Stimulated activated CD8-positive, alpha-beta memory T cell treated with anti-CD3 and anti-CD28 coated beads, Interleukin-4, amount 100 ng/mL, for 4 hours (primary cell): ENCODE measurements at regions not wholly inside any gene's neighbourhood (a gene's known extent, or its start where the extent isn't known, plus 50 kb on each side); places are given as distances from the start of the nearest gene placed in this dataset.

Source experiments
- DNase-seq, 2 donors: peaks; one replicate each; pipeline ENCODE4 v3.0.0-alpha.2; 2020; ENCODE audit warnings: low read depth in 2 of 2, low spot score in 1 of 2

DNA sequence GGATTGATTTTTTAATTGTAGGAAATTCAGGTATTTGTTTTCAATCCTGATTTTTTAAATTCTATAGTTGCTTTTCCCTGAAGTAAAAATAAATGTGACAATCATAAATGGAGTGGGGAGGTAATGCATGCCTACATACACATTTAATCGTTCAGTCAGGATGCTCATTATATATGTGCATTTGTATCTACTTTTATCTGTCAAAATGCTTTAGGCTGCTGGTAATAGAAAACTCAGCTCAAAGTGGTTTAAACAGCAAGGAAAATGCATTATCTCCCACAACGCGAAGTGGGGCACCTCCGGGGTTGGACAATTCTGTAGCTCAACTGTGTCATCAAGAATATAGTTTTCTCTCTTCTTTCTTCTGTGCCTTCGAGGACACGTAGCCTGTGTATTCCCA lies 116.4 kb upstream of the SASH1 start:
- DNase-seq = no peak

DNA sequence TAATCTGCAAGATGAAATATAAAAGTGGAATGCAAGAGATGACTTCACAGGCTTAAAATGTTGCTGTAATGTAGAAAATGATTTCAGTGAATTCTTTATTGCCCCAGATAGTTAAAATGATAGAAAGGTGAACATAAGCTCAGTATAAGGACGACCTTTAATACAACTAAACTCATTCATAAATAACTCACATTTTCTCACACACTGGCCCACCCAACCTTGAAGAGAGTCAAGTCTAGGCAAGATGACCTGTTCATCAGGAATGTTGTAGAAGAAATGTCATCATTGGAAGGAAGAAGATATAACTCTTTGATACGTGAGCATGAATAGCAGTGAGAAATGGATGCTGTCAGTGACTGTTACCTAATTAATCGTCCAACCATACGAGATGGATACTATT lies 111.1 kb upstream of the SASH1 start:
- DNase-seq = no peak

DNA sequence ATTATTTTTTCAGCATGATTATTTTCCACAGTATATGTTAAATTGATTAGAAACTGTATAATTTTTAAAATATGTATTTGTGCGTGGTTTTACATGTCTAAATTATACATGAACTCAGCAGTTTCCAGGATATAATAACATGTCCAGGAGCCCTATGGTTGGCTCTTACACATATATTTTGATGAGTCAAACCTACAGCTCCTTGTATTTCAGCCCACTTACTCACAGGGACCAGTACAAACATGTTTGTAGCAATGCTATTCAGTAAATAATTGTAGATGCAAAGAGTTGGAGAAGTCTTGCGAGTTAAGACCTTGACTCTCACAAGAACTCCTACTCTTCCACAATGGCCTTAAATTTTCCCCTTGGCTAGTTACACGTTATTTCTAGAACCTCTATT lies 107.2 kb upstream of the SASH1 start:
- no peak for DNase-seq

DNA sequence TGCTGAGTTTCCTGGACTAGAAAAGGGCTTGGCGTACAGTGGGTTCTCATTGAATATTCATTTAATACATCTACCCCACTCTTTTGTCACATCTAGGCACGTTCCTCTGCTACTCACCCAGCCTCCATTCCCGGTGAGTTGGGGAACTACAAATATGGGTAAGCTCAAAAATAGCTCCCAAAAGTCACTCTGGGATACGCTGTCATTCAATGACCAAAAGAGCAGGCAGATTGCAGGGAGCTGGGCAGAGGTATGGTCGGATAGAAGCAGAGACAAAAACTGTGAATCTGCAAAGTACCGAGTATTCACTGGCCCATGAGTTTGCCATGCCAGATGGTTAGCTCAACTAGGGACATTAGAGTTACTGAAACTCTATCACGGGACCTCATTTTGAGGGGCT lies 103.9 kb upstream of the SASH1 start:
- DNase-seq = no peak

DNA sequence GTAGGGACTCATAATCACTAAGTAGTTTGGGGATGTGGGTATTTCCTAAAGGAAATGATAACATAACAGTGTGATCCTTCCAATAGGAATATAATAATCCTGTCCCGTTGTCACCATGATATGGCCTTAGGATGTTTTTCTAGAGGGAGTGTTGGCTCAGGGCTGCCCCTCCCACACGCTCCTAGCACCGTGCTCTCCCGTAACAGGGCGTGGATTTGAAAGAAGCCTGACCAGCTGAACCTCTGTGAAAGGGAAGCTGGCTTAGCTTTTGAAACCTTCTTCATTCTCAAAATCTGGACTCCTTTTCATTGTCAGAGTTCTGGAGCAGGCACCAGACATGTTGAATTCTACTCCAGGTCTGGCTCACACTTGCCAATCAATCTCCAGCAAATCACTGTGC lies 103.4 kb upstream of the SASH1 start:
- DNase-seq = no peak

DNA sequence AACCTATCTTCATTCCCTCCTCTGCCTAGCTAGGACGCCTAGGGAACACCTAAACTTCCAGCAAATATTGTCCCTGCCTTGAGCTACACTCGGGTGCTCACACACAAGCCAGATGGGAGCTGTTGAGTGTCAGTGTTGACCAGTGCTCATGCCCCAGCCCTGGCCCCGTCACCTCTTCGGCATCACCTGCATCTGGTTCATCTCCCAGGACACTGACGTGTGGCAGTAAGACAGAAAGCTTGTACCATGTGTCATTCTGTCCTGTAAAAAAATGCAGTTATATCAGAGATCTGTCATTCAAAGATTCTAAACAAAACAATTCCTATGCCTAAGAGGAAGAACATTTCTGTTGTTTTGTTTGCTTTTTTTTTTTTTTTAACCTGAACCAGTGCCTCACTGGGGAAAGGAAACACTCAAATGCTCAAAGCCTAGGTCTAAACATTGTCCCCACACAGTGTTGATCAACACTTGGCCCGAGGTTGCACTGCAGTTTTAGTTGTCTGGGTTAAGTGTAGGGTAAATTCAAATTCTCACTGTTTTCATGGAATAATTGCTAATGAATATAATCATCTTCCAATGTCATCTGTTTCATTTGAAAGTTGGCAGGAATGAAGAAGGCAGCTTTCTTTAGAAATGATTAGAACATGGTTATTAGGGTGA lies 102.7 kb upstream of the SASH1 start:
- DNase-seq = no peak

DNA sequence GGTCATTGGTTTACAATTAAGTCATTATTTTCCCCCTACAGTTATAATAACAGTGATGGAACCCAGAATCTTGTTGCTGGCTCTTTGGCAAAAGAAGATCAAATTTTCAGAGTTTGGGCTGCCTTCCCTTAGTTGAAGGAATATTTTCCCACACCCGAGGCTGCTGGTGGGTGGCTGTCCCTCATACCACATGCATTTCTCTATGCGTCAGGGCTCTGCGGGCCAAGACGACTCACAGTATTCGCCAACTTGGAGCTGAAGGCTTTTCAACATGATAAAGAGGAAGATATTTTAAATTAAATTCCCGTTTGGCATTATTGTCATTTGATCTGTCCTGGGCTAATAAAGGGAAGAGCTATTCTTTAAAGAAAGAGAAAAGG lies 102.2 kb upstream of the SASH1 start:
- no peak for DNase-seq

- no peak for DNase-seq
Observed at GRCh38 chr6:148240861-148241477, 101.7 kb upstream of the SASH1 start.

- DNase-seq = no peak
Observed at GRCh38 chr6:148242180-148242579, 100.5 kb upstream of the SASH1 start.

DNA sequence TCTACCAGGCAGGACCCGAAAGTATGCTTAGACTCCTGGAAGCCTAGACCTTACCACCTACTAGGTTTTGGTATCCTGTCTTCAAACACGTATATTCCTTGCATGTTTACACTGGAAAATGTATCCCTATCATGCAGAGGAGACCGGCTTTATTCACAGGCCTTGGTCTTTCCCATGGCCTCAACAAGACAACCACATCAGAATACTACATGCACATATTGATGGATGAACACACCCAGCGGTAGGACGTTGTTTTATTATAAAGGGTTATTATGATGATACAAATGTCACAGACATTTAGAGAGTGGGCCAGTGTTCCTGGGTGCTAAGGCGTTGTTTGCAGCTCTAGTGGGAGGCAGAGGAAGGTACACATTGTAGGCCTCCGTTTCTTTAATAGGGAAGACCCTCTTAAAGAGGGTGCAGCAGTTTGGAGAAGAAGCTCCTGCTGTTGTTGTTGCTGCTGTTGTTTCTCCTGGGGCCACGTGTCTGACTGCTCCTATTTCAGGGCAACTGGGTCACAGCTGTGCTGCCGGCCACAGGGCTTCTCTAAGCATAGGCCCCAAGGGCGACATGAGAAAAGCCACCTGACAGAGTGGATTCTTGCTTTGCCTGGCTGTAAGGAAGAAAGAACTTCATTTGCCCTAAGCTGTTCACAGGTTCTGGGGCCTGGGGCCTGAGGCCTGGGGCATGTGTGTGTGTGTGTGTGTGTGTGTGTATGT lies 98.3 kb upstream of the SASH1 start:
- DNase-seq = no peak

DNA sequence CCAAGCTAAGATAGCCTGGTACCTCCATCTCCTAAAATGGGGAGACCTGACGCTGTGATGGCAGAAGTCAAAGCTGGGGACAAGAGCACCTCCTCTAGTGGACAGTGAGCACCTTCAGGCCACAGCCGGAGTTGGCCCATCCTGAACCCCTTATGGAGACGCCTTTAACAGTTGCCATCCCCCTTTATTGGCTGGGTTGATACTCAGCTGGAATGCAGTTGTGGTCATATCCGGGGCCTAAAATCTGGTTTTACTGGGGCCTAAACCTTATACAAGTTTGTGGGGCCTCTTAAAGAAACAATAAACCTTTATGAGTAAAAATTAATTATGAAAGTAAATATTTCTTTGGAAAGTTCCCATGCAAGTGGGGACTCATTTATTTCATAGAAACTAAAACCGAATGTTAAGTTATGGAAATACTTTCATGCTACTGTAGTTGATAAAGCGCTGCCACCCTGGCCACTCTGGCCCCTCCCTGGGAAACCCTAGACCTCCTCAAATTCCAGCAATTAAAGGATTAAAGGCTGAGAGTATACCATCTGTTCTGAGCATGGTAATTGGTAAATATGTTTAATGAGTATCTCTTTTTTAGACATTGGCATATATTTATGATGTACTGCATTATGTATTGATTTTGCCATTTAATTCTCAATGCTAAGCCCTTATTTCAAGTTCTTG lies 95.1 kb upstream of the SASH1 start:
- DNase-seq = no peak

GRCh38 chr6:148249160-148249559 lies 93.5 kb upstream of the SASH1 start:
- DNase-seq = no peak

DNA sequence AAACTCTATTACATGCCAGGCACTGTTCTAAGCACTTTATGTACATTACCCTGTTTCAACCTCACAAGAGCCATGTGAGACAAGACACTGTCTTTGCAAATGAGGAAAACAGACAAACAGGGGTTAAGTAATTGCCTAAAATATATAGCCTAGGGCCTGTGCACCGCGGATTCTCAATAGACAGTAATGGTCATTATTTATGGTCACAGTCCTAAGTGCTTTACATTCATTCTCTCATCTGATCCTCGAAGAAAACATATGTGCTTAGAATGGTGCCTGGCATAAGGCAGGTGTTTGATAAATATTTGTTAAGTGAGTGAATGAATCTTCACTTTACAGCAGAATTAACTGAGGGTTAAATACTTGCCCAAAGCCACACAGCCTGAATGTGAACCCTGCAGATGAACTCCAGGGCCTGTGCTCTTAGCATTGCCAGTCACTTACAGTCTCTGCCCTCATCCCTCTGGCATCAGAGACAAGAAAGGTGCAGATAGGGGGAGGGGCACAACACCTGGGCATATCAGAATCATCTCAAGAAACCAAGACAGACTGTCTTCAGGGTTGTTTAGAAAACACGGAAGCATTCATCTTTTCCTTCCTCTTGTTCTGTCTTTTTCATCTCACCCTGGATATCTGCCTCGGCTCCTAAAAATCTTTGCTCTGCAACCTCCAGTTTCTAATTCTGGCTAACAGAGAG lies 92.8 kb upstream of the SASH1 start:
- no peak for DNase-seq

- DNase-seq = no peak
Observed at GRCh38 chr6:148250975-148251685, 91.5 kb upstream of the SASH1 start.

GRCh38 chr6:148251891-148252290 lies 90.7 kb upstream of the SASH1 start:
- no peak for DNase-seq

DNA sequence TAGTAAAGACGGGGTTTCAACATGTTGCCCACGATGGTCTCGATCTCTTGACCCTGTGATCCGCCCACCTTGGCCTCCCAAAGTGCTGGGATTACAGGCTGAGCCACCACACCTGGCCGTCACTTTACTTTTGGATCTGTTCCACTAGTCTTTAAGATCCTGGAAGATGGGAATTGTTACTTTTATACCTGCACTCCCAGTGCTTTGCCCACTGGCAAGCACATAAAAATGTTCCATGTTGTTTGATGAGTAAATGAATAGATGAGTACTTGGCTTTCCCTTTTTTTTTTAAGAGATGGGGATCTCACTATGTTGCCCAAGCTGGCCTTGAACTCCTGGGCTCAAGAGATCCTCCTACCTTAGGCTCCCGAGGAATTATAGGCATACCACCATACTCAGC lies 84.8 kb upstream of the SASH1 start:
- DNase-seq = no peak

DNA sequence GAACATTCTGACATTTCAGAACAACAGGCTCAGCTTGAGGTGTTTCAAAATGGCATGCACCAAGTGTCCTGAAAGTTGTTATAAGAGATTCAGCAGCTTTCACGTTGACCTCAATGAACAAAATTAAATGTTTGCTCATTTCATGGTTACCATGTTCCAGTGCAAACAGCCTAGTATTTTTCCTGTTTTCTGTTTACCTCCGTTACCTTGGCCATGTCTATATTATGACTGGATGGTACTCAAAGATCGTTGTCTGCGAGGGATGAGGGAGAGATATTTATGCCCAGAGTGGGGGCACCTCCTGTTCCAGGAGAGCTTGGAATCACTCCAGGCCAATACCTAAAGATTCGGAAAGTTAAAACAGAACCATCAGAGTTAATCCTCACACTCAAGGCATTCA lies 83.8 kb upstream of the SASH1 start:
- DNase-seq = no peak

GRCh38 chr6:148261470-148261869 lies 81.2 kb upstream of the SASH1 start:
- no peak for DNase-seq

DNA sequence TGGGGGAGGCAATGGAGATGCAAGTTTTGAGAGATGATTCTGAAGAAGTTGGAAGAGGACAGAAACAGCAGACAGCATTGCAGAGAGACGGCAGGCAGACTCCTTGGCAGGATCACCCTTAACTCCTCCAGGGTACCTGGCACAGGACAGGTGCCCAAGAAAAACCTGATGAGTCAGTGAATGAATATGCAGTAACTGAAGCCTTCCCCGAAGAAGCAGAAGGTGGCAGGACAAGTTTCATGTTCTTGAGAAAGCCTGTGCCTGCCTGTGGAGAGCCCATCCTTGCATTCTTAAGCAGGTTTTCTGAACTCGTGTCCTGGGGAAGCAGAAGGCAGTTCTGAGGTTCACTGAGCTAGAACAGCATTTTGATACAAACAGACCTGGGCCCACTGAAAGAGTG lies 79.6 kb upstream of the SASH1 start:
- DNase-seq = no peak

GRCh38 chr6:148263961-148264360 lies 78.7 kb upstream of the SASH1 start:
- no peak for DNase-seq

- no peak for DNase-seq
Observed at GRCh38 chr6:148265054-148265453, 77.6 kb upstream of the SASH1 start.
